ENCODE measurements at regions not wholly inside any gene's neighbourhood (a gene's known extent, or its start where the extent isn't known, plus 50 kb on each side); places are given as distances from the start of the nearest gene placed in this dataset.

- intact Hi-C loops (cut with micrococcal nuclease), result no loop called here
- POLR2A ChIA-PET (ENCODE audit: partially characterized antibody), result no interaction called here
- peaks cover 0 to 3% of the 10 kb centered on the region in 2 donors for H3K27me3 Mint-ChIP-seq
Observed at GRCh38 chr5:39942606-39943005, 517.8 kb upstream of the DAB2 start.

GRCh38 chr5:39941416-39941815 lies 516.6 kb upstream of the DAB2 start:
- Mint-ChIP-seq H3K36me3 (no peaks in the 10 kb centered on the region), H3K4me1 (no peaks in the 10 kb centered on the region), H3K27ac (no peak overlapping the region), H3K9me3 (peaks cover 0 to 4% (median 2%) of the 10 kb centered on the region in 8 donors), H3K4me3 (no peak overlapping the region), H3K27me3 (peaks cover 0 to 3% of the 10 kb centered on the region in 2 donors)
- DNase-seq, result no peak
- ChIA-PET POLR2A (ENCODE audit: partially characterized antibody) (no interaction called here), CTCF (ENCODE audit: partially characterized antibody) (interaction anchor here (0.8 kb wide), 1 partner anchor 8 kb away, joined by 5 read pairs; no protein-coding TSS in a partner anchor)
- Histone ChIP-seq H3K27me3 (ENCODE audit: insufficient read depth, low read length) (no peaks in the 10 kb centered on the region), H3K36me3 (ENCODE audit: insufficient read depth, low read length) (no peaks in the 10 kb centered on the region), H3K27ac (ENCODE audit: low read depth, low read length) (no peak overlapping the region), H3K4me3 (ENCODE audit: low read length in 2 of 2) (no peak overlapping the region), H3K4me1 (ENCODE audit: insufficient read depth, low read length) (no peaks in the 10 kb centered on the region), H3K9me3 (ENCODE audit: control insufficient read depth in 1 of 2, low read length in 2 of 2) (no peaks in the 10 kb centered on the region)
- intact Hi-C loops (cut with micrococcal nuclease), result no loop called here

More at GRCh38 chr5:39942606-39943005, 517.8 kb upstream of the DAB2 start:
- Mint-ChIP-seq H3K27ac (no peak overlapping the region), H3K4me1 (no peaks in the 10 kb centered on the region), H3K4me3 (no peak overlapping the region), H3K9me3 (peaks cover 0 to 4% (median 2%) of the 10 kb centered on the region in 8 donors), H3K36me3 (no peaks in the 10 kb centered on the region)
- Histone ChIP-seq H3K36me3 (ENCODE audit: insufficient read depth, low read length) (no peaks in the 10 kb centered on the region), H3K4me3 (ENCODE audit: low read length in 2 of 2) (no peak overlapping the region), H3K27me3 (ENCODE audit: insufficient read depth, low read length) (no peaks in the 10 kb centered on the region), H3K9me3 (ENCODE audit: control insufficient read depth in 1 of 2, low read length in 2 of 2) (no peaks in the 10 kb centered on the region), H3K4me1 (ENCODE audit: insufficient read depth, low read length) (no peaks in the 10 kb centered on the region), H3K27ac (ENCODE audit: low read depth, low read length) (no peak overlapping the region)
- no peak for DNase-seq
- CTCF ChIA-PET (ENCODE audit: partially characterized antibody), result no interaction called here

GRCh38 chr5:39934830-39935229 lies 510.1 kb upstream of the DAB2 start:
- H3K27ac ChIP-seq (ENCODE audit: low read depth, low read length), result no peak overlapping the region
- H3K4me3 ChIP-seq (ENCODE audit: low read length in 2 of 2), result no peak overlapping the region
- no peaks in the 10 kb centered on the region for H3K4me1 ChIP-seq (ENCODE audit: insufficient read depth, low read length)
- no peaks in the 10 kb centered on the region for H3K36me3 ChIP-seq (ENCODE audit: insufficient read depth, low read length)
- Mint-ChIP-seq H3K9me3 (peaks cover 0 to 4% (median 2%) of the 10 kb centered on the region in 8 donors), H3K4me3 (no peak overlapping the region), H3K36me3 (no peaks in the 10 kb centered on the region), H3K27ac (no peak overlapping the region), H3K27me3 (peaks cover 8 to 10% of the 10 kb centered on the region in 2 donors), H3K4me1 (no peaks in the 10 kb centered on the region)
- POLR2A ChIA-PET (ENCODE audit: partially characterized antibody), result no interaction called here
- CTCF ChIA-PET (ENCODE audit: partially characterized antibody), result no interaction called here
- no peak for DNase-seq
- intact Hi-C loops (cut with micrococcal nuclease), result no loop called here
- no peaks in the 10 kb centered on the region for H3K9me3 ChIP-seq (ENCODE audit: control insufficient read depth in 1 of 2, low read length in 2 of 2)
- H3K27me3 ChIP-seq (ENCODE audit: insufficient read depth, low read length), result no peaks in the 10 kb centered on the region

GRCh38 chr5:39933061-39933460 lies 508.3 kb upstream of the DAB2 start:
- no peak overlapping the region for H3K27ac ChIP-seq (ENCODE audit: low read depth, low read length)
- no peaks in the 10 kb centered on the region for H3K4me1 ChIP-seq (ENCODE audit: insufficient read depth, low read length)
- no peaks in the 10 kb centered on the region for H3K9me3 ChIP-seq (ENCODE audit: control insufficient read depth in 1 of 2, low read length in 2 of 2)
- ChIA-PET POLR2A (ENCODE audit: partially characterized antibody) (no interaction called here), CTCF (ENCODE audit: partially characterized antibody) (no interaction called here)
- no peaks in the 10 kb centered on the region for H3K36me3 ChIP-seq (ENCODE audit: insufficient read depth, low read length)
- no peaks in the 10 kb centered on the region for H3K27me3 ChIP-seq (ENCODE audit: insufficient read depth, low read length)
- Mint-ChIP-seq H3K27me3 (peaks cover 10 to 13% of the 10 kb centered on the region in 2 donors), H3K9me3 (peaks cover 0 to 5% (median 0%) of the 10 kb centered on the region in 8 donors), H3K27ac (no peak overlapping the region), H3K4me3 (no peak overlapping the region), H3K36me3 (no peaks in the 10 kb centered on the region), H3K4me1 (no peaks in the 10 kb centered on the region)
- no peak overlapping the region for H3K4me3 ChIP-seq (ENCODE audit: low read length in 2 of 2)
- no peak for DNase-seq
- intact Hi-C loops (cut with micrococcal nuclease), result no loop called here

- H3K4me3 Mint-ChIP-seq, result no peak overlapping the region
- no peaks in the 10 kb centered on the region for H3K4me1 ChIP-seq (ENCODE audit: insufficient read depth, low read length)
- H3K27me3 ChIP-seq (ENCODE audit: insufficient read depth, low read length), result no peaks in the 10 kb centered on the region
- no peaks in the 10 kb centered on the region for H3K36me3 Mint-ChIP-seq
- intact Hi-C loops (cut with micrococcal nuclease), result no loop called here
- H3K27ac Mint-ChIP-seq, result no peak overlapping the region
- H3K4me1 Mint-ChIP-seq, result no peaks in the 10 kb centered on the region
- peaks cover 0 to 4% (median 0%) of the 10 kb centered on the region in 8 donors for H3K9me3 Mint-ChIP-seq
- H3K9me3 ChIP-seq (ENCODE audit: control insufficient read depth in 1 of 2, low read length in 2 of 2), result no peaks in the 10 kb centered on the region
- peaks cover 11 to 17% of the 10 kb centered on the region in 2 donors for H3K27me3 Mint-ChIP-seq
- ChIA-PET POLR2A (ENCODE audit: partially characterized antibody) (no interaction called here), CTCF (ENCODE audit: partially characterized antibody) (no interaction called here)
- DNase-seq, result no peak
- no peak overlapping the region for H3K27ac ChIP-seq (ENCODE audit: low read depth, low read length)
- H3K36me3 ChIP-seq (ENCODE audit: insufficient read depth, low read length), result no peaks in the 10 kb centered on the region
- no peak overlapping the region for H3K4me3 ChIP-seq (ENCODE audit: low read length in 2 of 2)
Observed at GRCh38 chr5:39928709-39929108, 503.9 kb upstream of the DAB2 start.

- H3K36me3 Mint-ChIP-seq, result peaks cover 0 to 4% of the 10 kb centered on the region in 2 donors
- CTCF ChIA-PET (ENCODE audit: partially characterized antibody), result no interaction called here
- H3K4me3 Mint-ChIP-seq, result no peak overlapping the region
Observed at GRCh38 chr5:39919876-39920275, 495.1 kb upstream of the DAB2 start.

GRCh38 chr5:39912906-39913305 lies 488.1 kb upstream of the DAB2 start:
- H3K27ac Mint-ChIP-seq, result no peak overlapping the region
- Histone ChIP-seq H3K27ac (ENCODE audit: low read depth, low read length) (no peak overlapping the region), H3K36me3 (ENCODE audit: insufficient read depth, low read length) (no peaks in the 10 kb centered on the region), H3K4me3 (ENCODE audit: low read length in 2 of 2) (no peak overlapping the region), H3K9me3 (ENCODE audit: control insufficient read depth in 1 of 2, low read length in 2 of 2) (no peaks in the 10 kb centered on the region), H3K4me1 (ENCODE audit: insufficient read depth, low read length) (no peaks in the 10 kb centered on the region), H3K27me3 (ENCODE audit: insufficient read depth, low read length) (no peaks in the 10 kb centered on the region)
- no peak for DNase-seq
- H3K9me3 Mint-ChIP-seq, result peaks cover 0 to 23% (median 8%) of the 10 kb centered on the region in 8 donors
- H3K4me3 Mint-ChIP-seq, result no peak overlapping the region
- POLR2A ChIA-PET (ENCODE audit: partially characterized antibody), result no interaction called here
- H3K36me3 Mint-ChIP-seq, result peaks cover 0 to 4% of the 10 kb centered on the region in 2 donors
- H3K4me1 Mint-ChIP-seq, result no peaks in the 10 kb centered on the region
- CTCF ChIA-PET (ENCODE audit: partially characterized antibody), result no interaction called here
- peaks cover 6 to 14% of the 10 kb centered on the region in 2 donors for H3K27me3 Mint-ChIP-seq
- intact Hi-C loops (cut with micrococcal nuclease), result no loop called here

More at GRCh38 chr5:39919876-39920275, 495.1 kb upstream of the DAB2 start:
- Mint-ChIP-seq H3K9me3 (peaks cover 0 to 7% (median 1%) of the 10 kb centered on the region in 8 donors), H3K27me3 (peaks cover 0 to under 1% of the 10 kb centered on the region in 2 donors), H3K4me1 (no peaks in the 10 kb centered on the region), H3K27ac (no peak overlapping the region)
- H3K27ac ChIP-seq (ENCODE audit: low read depth, low read length), result no peak overlapping the region
- no peaks in the 10 kb centered on the region for H3K27me3 ChIP-seq (ENCODE audit: insufficient read depth, low read length)
- no peaks in the 10 kb centered on the region for H3K36me3 ChIP-seq (ENCODE audit: insufficient read depth, low read length)
- no peaks in the 10 kb centered on the region for H3K4me1 ChIP-seq (ENCODE audit: insufficient read depth, low read length)
- intact Hi-C loops (cut with micrococcal nuclease), result no loop called here
- H3K9me3 ChIP-seq (ENCODE audit: control insufficient read depth in 1 of 2, low read length in 2 of 2), result no peaks in the 10 kb centered on the region
- no peak for DNase-seq
- H3K4me3 ChIP-seq (ENCODE audit: low read length in 2 of 2), result no peak overlapping the region
- POLR2A ChIA-PET (ENCODE audit: partially characterized antibody), result no interaction called here
